Peyer's patch (tissue), 4 donors: ENCODE measurements at regions not wholly inside any gene's neighbourhood (a gene's known extent, or its start where the extent isn't known, plus 50 kb on each side); places are given as distances from the start of the nearest gene placed in this dataset.

Experiments
- CTCF ChIP-seq, 6 experiments: fragments of 450-650 bp in 4 of 6; fragments of 200-600 bp in 2 of 6; sonication (generic) in 1 of 6; IDR thresholded peaks; one replicate each; pipeline ENCODE4 v1.5.1; 2017 to 2019; ENCODE audit warnings: antibody characterized with exemption in 6 of 6, mild to moderate bottlenecking in 3 of 6, moderate library complexity in 1 of 6
- POLR2A ChIP-seq, 2 donors: fragments of 450-650 bp; IDR thresholded peaks; one replicate each; pipeline ENCODE4 v1.5.1; 2017; ENCODE audit warnings: antibody characterized with exemption in 2 of 2, mild to moderate bottlenecking in 2 of 2, moderate library complexity in 2 of 2

- no peak for TF ChIP-seq POLR2A (IDR thresholded peaks at IDR 0.05)
- TF ChIP-seq CTCF (IDR thresholded peaks at IDR 0.05) = no peak
Observed at GRCh38 chr10:78462176-78462575, 428.5 kb downstream of the RPS24 start.
